Germinal center (tissue), 1 donor: ENCODE measurements at regions not wholly inside any gene's neighbourhood (a gene's known extent, or its start where the extent isn't known, plus 50 kb on each side); places are given as distances from the start of the nearest gene placed in this dataset.

Experiments used
- DNase-seq: peaks from one replicate; pipeline ENCODE4 v3.0.0; 2012; ENCODE audit warnings: mixed read lengths, low spot score

GRCh38 chr10:4527281-4527970, 298.6 kb upstream of the AKR1E2 start:
- no peak for DNase-seq

- DNase-seq: no peak
These were observed 299.7 kb upstream of the AKR1E2 start for GRCh38 chr10:4526311-4526731.

GRCh38 chr10:4525103-4525502, 300.9 kb upstream of the AKR1E2 start:
- DNase-seq: no peak

- DNase-seq: no peak
These were observed 303.6 kb upstream of the AKR1E2 start for GRCh38 chr10:4522296-4523000.

GRCh38 chr10:4519658-4520402, 306.2 kb upstream of the AKR1E2 start:
- DNase-seq: no peak

- DNase-seq: no peak
These were observed 308.3 kb upstream of the AKR1E2 start for GRCh38 chr10:4517746-4518145.

- no peak for DNase-seq
These were observed 310.3 kb upstream of the AKR1E2 start for GRCh38 chr10:4515721-4516120.

- peak; percentile 47 for DNase-seq
These were observed 311.4 kb upstream of the AKR1E2 start for GRCh38 chr10:4514445-4515108.

- no peak for DNase-seq
These were observed 313.3 kb upstream of the AKR1E2 start for GRCh38 chr10:4512671-4513240.

- DNase-seq: no peak
These were observed 313.8 kb upstream of the AKR1E2 start for GRCh38 chr10:4512196-4512595.

GRCh38 chr10:4511509-4511908, 314.5 kb upstream of the AKR1E2 start:
- no peak for DNase-seq

GRCh38 chr10:4509405-4509804, 316.6 kb upstream of the AKR1E2 start:
- no peak for DNase-seq

GRCh38 chr10:4506095-4506494, 319.9 kb upstream of the AKR1E2 start:
- DNase-seq: no peak

GRCh38 chr10:4504550-4504949, 321.5 kb upstream of the AKR1E2 start:
- no peak for DNase-seq

GRCh38 chr10:4503076-4503475, 322.9 kb upstream of the AKR1E2 start:
- DNase-seq: no peak

- DNase-seq: no peak
These were observed 324.7 kb upstream of the AKR1E2 start for GRCh38 chr10:4501306-4501705.

GRCh38 chr10:4498711-4499251, 327.2 kb upstream of the AKR1E2 start:
- no peak for DNase-seq

- DNase-seq: no peak
These were observed 331.5 kb upstream of the AKR1E2 start for GRCh38 chr10:4494551-4494950.

GRCh38 chr10:4492202-4492601, 333.8 kb upstream of the AKR1E2 start:
- DNase-seq: no peak

GRCh38 chr10:4488904-4489303, 337.1 kb upstream of the AKR1E2 start:
- DNase-seq: no peak

- no peak for DNase-seq
These were observed 340.4 kb upstream of the AKR1E2 start for GRCh38 chr10:4485636-4486035.

GRCh38 chr10:4483811-4484210, 342.2 kb upstream of the AKR1E2 start:
- no peak for DNase-seq
